Right lobe of liver (tissue), 6 donors: ENCODE measurements at regions not wholly inside any gene's neighbourhood (a gene's known extent, or its start where the extent isn't known, plus 50 kb on each side); places are given as distances from the start of the nearest gene placed in this dataset.
"Not testable (repeated sequence)": the region's sequence is repeated elsewhere in the genome, so short reads cannot be mapped to it uniquely, and the experiment has no call there.

Source experiments
- ATAC-seq, 4 donors: fragments of 200-7000 bp; cut with Tn5 transposase; one replicate each; pipeline ENCODE4 v1.9.1; 2020; ENCODE audit warnings: mild to moderate bottlenecking in 4 of 4, moderate library complexity in 4 of 4
- DNase-seq, 3 donors: peaks; one replicate each; pipeline ENCODE4 v3.0.0-alpha.2; 2020
- H3K27ac ChIP-seq, 3 donors: fragments of 200-600 bp; one replicate each; pipeline ENCODE4 v1.8.0; 2022
- H3K27me3 ChIP-seq, 2 donors: fragments of 200-600 bp; one replicate each; pipeline ENCODE4 v1.8.0; 2022
- H3K36me3 ChIP-seq, 4 donors: fragments of 200-600 bp; sonication (generic) in 1 of 4; one replicate each; pipeline versions ENCODE4 v1.5.1 to v1.8.0; 2017 to 2022; ENCODE audit warnings: control low read depth in 1 of 4
- H3K4me1 ChIP-seq, 4 donors: fragments of 200-600 bp; sonication (generic) in 1 of 4; one replicate each; pipeline versions ENCODE4 v1.5.1 to v1.8.0; 2017 to 2022; ENCODE audit warnings: control low read depth in 1 of 4
- H3K4me3 ChIP-seq, 3 donors: fragments of 200-600 bp; one replicate each; pipeline ENCODE4 v1.8.0; 2022
- H3K9me3 ChIP-seq, 4 donors: fragments of 200-600 bp; sonication (generic) in 1 of 4; one replicate each; pipeline versions ENCODE4 v1.5.1 to v1.8.0; 2017 to 2022; ENCODE audit warnings: control low read depth in 1 of 4
- POLR2A ChIP-seq: fragments of 450-650 bp; IDR thresholded peaks from one replicate; pipeline ENCODE4 v1.6.1; 2017; ENCODE audit warnings: antibody characterized with exemption, mild to moderate bottlenecking
- WGBS: methylation state at CpG from one replicate; pipeline ENCODE4 v1.1.6; 2018; ENCODE audit warnings: low coverage, low lambda C conversion rate; ENCODE audit not compliant: insufficient coverage; ENCODE audit errors: missing lambda C conversion rate; 5-methylcytosine and 5-hydroxymethylcytosine counted together
- intact Hi-C, 2 donors: fragments of 100-400 bp; cut with DNase I; formaldehyde crosslinking; loops; one replicate each; pipeline versions ENCODE4 v1.11.2 to v1.14.1; 2022
- TF ChIP-seq, protein P1 (sequence below), 4 donors: fragments of 200-600 bp in 3 of 4; fragments of 450-650 bp in 1 of 4; IDR thresholded peaks; one replicate each; pipeline versions ENCODE4 v1.5.1 to v1.8.0; 2016 to 2022; ENCODE audit warnings: antibody characterized with exemption in 4 of 4, mild to moderate bottlenecking in 2 of 4
- donor health status: DM: no; HTN: yes; CAD: no.
- donor health status: DM: no; HTN: no; CAD: no.
- donor health status: DM: no; HTN: no; CAD: no.
- donor health status: DM: no; HTN: yes; CAD: no.
- donor health status: DM: no; HTN: yes; CAD: no.

DNA sequence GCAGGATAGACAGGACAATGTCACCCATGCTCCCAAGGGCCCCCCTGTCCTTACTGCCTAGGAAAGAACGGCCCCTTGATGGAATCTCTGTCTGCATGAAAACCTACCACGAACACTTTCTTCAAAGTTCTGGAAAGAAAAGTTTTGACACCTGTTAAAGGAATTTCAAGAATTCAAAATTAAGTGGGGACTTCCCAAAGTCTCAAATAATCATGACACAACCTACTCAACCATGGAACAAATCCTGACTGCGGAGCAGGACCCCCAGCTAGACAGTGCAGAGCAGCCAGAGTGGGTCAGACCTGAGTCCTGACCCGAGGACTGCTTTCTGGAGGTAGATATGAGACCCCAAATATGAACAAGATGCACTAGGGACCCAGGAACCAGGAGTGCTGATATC is 245.3 kb upstream of the NSMCE3 start:
- TF ChIP-seq POLR2A = no peak
- TF ChIP-seq, protein P1, sequence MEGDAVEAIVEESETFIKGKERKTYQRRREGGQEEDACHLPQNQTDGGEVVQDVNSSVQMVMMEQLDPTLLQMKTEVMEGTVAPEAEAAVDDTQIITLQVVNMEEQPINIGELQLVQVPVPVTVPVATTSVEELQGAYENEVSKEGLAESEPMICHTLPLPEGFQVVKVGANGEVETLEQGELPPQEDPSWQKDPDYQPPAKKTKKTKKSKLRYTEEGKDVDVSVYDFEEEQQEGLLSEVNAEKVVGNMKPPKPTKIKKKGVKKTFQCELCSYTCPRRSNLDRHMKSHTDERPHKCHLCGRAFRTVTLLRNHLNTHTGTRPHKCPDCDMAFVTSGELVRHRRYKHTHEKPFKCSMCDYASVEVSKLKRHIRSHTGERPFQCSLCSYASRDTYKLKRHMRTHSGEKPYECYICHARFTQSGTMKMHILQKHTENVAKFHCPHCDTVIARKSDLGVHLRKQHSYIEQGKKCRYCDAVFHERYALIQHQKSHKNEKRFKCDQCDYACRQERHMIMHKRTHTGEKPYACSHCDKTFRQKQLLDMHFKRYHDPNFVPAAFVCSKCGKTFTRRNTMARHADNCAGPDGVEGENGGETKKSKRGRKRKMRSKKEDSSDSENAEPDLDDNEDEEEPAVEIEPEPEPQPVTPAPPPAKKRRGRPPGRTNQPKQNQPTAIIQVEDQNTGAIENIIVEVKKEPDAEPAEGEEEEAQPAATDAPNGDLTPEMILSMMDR (IDR thresholded peaks at IDR 0.05) = no peak
- ATAC-seq (no peak), DNase-seq (no peak)
- Histone ChIP-seq H3K27ac (no peak overlapping the region), H3K36me3 (no peaks in the 10 kb centered on the region), H3K4me1 (no peaks in the 10 kb centered on the region), H3K9me3 (no peaks in the 10 kb centered on the region), H3K27me3 (no peaks in the 10 kb centered on the region), H3K4me3 (no peak overlapping the region)
- 72% methylated on average over 4 of the region's 4 CpGs for WGBS
- intact Hi-C loops = no loop called here

DNA sequence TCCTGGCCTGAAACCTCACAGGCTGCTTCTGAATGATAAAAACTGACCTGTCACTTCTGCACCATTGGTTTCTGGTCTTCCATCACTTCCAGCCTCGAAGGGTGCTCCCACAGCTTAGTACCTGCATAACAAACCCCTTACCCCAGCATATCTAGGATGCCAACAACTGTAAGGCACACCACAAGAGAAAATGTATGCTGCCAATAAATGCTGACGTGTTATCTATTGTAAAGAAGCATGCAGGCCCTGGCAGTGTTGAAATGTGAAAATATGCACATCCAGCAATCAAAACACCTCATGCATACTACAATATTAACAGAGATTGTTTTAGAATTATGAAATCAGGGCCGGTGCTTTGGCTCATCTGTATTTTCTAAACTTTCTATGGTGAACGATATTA is 242.0 kb upstream of the NSMCE3 start:
- Histone ChIP-seq H3K27me3 (no peaks in the 10 kb centered on the region), H3K4me3 (no peak overlapping the region), H3K36me3 (no peaks in the 10 kb centered on the region), H3K27ac (no peak overlapping the region), H3K9me3 (no peaks in the 10 kb centered on the region), H3K4me1 (no peaks in the 10 kb centered on the region)
- intact Hi-C loops = no loop called here
- whole genome bisulfite sequencing = 75% methylated on average over 3 of the region's 4 CpGs
- DNase-seq (no peak), ATAC-seq (no peak)
- no peak for TF ChIP-seq POLR2A
- TF ChIP-seq, protein P1 (IDR thresholded peaks at IDR 0.05) = no peak

DNA sequence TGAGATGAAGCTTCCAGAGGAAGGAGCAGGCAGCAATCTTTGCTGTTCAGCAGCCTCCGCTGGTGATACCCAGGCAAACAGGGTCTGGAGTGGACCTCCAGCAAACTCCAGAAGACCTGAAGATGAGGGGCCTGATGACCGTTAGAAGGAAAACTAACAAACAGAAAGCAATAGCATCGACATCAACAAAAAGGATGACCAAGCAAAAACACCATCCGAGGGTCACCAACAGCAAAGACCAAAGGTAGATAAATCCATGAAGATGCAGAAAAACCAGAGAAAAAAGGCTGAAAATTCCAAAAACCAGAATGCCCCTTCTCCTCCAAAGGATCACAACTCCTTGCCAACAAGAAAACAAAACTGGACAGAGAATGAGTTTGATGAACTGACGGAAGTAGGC is 235.9 kb upstream of the NSMCE3 start:
- H3K4me3 ChIP-seq, H3K4me1 ChIP-seq, DNase-seq, H3K9me3 ChIP-seq, H3K27ac ChIP-seq, H3K27me3 ChIP-seq, ATAC-seq, H3K36me3 ChIP-seq, intact Hi-C loops: not testable (repeated sequence)
- WGBS = 72% methylated on average over 5 of the region's 5 CpGs

DNA sequence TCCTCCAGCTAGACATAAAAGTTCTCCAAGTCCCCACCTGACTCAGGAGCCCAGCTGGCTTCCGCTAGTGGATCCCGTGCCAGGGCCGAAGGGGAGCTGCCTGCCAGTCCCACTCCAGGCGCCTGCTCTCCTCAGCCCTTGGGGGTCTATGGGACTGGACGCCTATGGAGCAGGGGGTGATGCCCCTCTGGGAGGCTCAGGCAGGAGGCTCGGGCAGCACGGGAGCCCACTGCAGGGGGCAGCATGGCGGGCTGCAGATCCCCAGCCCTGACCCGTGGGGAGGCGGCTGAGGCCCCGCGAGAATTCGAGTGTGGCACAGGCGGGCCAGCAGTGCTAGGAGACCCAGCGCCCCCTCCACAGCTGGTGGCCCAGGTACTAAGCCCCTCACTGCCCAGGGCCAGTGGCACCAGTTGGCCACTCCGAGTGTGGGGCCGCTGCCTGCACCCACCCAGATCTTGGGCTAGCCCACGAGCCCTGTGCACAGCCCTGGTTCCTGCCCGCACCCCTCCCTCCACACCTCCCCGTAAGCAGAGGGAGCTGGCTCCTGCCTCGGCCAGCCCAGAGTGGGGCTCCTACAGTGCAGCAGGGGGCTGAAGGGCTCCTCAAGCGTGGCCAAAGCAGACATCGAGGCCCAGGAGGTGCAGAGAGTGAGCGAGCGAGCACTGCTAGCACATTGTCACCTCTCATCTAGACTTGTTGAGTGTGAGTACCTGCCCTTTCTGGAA is 221.3 kb upstream of the NSMCE3 start:
- DNase-seq (no peak), ATAC-seq (peak in 1 of 4 donors; percentile 41)
- intact Hi-C loops = no loop called here
- no peaks in the 10 kb centered on the region for H3K27me3 ChIP-seq
- H3K9me3 ChIP-seq = no peaks in the 10 kb centered on the region
- H3K27ac ChIP-seq = no peak overlapping the region
- H3K4me3 ChIP-seq = no peak overlapping the region
- no peaks in the 10 kb centered on the region for H3K4me1 ChIP-seq
- 67% methylated on average over 3 of the region's 25 CpGs for WGBS
- no peak for TF ChIP-seq POLR2A
- TF ChIP-seq, protein P1 (IDR thresholded peaks at IDR 0.05) = no peak
- no peaks in the 10 kb centered on the region for H3K36me3 ChIP-seq

DNA sequence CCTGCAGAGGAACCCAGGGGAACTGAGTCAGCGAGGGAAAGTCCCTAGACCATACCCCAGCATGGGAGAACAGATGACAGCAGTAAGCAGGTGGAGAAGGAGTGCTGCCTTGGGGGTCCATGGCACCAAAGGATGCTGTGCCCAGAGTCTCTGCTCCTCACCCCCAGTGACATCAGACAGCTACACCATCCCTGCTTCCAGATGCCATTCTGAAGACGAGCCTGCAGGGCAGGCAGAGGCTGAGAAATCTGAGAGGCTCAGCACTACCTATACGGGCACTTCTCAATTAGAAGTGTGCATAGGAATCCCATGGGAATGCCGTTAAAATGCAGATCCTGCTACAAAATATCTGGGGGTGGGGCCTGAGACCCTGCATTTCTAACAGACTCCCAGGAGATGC is 211.3 kb upstream of the NSMCE3 start:
- ATAC-seq = no peak
- Histone ChIP-seq H3K4me3 (no peak overlapping the region), H3K9me3 (no peaks in the 10 kb centered on the region), H3K4me1 (no peaks in the 10 kb centered on the region), H3K36me3 (no peaks in the 10 kb centered on the region), H3K27ac (no peak overlapping the region), H3K27me3 (no peaks in the 10 kb centered on the region)
- 100% methylated on average over 3 of the region's 4 CpGs for WGBS
- no peak for TF ChIP-seq POLR2A
- TF ChIP-seq, protein P1 (IDR thresholded peaks at IDR 0.05) = no peak
- intact Hi-C loops = no loop called here
- no peak for DNase-seq
